ENCODE measurements at regions not wholly inside any gene's neighbourhood (a gene's known extent, or its start where the extent isn't known, plus 50 kb on each side); places are given as distances from the start of the nearest gene placed in this dataset.
"Not testable (repeated sequence)": the region's sequence is repeated elsewhere in the genome, so short reads cannot be mapped to it uniquely, and the experiment has no call there.

DNA sequence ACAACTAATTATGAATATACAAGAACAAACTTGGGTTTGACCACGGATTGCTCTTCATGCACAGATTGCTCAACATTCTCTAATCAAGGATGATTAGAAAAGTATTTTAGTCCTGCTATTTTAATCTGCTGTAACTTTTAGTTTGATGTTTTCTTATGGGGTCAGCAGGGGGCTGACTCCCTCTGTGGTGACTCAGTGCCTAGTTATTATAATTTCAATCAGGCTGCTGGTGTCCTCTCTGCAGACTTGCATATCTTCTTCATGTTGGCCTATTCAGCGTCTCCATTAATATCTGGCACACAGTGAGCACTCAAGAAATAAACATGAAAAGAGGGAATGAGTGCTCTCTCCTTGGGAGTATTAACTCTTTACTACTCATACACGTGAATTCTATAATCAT, 223.8 kb upstream of the DDI1 start:
- DNase-seq = no peak

DNA sequence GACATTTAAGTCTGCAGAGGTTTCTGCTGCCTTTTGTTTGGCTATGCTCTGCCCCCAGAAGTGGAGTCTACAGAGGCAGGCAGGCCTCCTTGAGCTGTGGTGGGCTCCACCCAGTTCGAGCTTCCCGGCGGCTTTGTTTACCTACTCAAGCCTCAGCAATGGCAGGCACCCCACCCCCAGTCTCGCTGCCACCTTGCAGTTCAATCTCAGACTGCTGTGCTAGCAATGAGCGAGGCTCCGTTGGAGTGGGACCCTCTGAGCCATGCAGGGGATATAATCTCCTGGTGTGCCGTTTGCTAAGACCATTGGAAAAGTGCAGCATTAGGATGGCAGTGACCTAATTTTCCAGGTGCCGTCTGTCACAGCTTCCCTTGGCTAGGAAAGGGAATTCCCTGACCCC, 216.1 kb upstream of the DDI1 start:
- not testable (repeated sequence) for DNase-seq

DNA sequence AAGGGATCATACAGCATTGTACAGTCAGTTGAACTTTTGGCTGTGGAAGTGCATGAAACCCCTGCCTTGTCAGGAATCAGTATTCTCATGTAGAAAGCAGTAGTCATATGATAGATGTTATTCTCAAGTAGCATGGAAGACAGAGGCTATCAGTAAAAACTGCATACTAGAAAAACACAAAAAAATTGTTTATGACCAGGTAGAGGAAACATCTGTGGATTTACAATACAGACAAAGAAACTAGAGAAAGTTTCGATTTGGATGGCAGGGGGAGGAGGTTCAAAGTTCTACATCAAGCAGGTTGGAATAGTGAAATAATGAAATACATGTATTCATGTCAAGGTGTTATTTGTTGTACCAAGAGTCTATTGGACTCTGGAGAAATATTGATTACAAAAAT, 212.3 kb upstream of the DDI1 start:
- no peak for DNase-seq

DNA sequence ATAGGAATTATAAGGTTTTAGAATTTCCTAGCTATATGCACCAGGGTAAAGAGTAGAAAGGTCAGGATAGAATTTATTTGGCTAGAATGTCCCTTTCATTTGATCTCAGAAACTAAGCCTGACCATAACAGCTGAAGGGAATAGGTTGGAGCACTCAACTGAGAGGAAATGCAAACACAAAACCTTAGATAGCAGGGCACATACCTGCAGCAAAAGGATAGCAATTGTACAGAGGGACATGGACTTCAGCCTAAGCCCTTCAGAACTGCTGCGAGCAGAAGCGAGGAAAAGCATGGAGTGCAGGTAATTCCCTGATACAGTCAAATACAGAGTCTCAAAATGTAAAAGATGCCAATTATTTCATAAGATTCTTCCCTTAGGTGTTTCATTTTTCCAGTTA, 211.0 kb upstream of the DDI1 start:
- DNase-seq = no peak

- no peak for DNase-seq
These were observed 209.6 kb upstream of the DDI1 start for GRCh38 chr11:103826856-103827255.

GRCh38 chr11:103829596-103829995, 206.8 kb upstream of the DDI1 start:
- no peak for DNase-seq

- no peak for DNase-seq
These were observed 206.2 kb upstream of the DDI1 start for GRCh38 chr11:103830205-103830604.

DNA sequence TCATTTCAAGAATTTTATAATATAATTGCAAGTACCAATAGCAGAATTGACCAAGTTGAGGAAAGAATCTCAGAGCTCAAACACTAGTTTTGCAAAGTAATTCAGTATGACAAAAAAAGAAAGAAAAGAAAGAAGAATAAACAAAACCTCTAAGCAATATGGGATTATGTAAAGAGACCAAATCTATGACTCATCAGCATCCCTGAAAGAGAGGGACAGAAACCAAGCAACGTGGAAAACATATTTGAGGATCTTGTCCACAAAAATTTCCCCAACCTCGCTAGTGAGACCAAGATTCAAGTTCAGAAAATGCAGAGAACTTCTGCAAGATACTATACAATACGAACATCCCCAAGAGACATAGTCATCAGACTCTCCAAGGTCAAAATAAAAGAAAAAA, 203.7 kb upstream of the DDI1 start:
- DNase-seq = no peak

- no peak for DNase-seq
These were observed 194.2 kb upstream of the DDI1 start for GRCh38 chr11:103842191-103842590.

DNA sequence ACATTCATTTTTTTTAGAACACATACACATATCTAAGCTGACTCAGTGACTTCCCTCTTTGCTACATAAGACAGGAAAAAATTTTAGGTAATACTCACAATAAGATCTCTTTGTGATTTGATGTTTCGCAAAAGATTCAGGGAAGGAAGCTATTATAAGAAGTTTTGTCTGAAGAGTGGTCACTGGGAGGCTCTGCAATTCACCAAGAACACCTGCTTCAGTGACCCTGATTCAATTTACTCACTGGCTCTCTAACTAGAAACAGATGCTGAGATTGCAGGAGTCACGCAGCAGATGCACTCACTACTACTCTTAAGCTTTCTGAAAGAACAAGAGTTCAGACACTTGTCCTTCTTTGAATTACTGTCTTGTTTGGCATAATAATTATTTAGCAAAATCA, 193.6 kb upstream of the DDI1 start:
- no peak for DNase-seq

DNA sequence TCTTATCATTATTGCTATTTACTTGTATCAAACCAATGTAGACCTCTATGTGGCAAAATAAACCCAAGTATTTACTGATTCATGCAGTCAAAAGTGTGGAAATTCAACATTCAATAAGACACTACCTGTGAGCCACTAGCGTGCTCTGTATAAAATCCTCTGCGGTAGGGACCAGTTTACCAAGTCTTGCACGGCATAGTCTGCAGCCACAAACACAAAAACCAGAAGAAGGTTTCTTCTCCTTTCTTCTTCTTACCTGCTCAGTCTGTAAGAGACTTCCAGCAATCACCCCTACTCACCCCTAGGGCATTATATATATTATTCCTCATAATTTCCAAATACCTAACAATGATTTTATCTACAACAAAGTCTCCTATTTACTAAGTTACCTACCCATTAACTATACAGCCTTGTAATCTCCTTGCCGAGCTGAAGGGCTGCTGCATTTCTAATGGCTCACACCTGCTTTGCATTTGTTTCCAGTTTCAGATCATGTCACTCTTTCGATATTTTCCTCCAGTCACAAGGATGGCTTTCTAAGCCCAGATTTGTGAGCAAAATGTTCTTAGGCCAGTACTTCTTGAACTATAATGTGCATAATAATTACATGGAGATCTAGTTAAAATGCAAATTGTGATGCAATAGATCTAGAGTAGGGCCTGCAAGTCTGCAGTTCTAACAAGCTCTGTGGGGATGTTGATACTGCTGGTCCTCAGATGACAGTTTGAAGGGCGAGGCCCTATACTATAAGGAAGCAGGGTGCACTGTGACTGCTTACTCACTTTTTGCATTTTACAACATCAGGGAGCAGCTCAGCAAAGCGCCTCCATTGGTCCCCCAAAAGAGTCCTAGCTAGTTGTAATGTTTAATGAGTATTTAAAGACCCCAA, 191.9 kb upstream of the DDI1 start:
- no peak for DNase-seq

DNA sequence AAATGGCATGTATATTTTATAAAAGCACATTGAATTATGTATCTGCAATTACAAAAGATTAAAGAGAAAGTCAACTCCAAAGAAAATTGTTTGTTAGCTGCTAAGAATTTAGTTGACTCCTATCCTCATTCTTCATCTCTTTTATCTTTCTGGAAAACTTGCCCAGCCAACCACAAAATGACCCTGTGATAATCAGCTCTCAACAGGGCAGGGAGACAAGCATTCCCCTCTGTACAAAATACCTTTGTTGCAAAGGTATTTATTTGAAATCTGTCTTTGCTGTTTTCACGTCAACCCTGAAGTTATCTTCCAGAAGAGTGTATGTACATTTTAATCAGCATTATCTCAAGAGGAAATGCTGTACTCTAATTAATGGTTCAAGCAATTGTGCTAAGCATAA, 191.1 kb upstream of the DDI1 start:
- no peak for DNase-seq

DNA sequence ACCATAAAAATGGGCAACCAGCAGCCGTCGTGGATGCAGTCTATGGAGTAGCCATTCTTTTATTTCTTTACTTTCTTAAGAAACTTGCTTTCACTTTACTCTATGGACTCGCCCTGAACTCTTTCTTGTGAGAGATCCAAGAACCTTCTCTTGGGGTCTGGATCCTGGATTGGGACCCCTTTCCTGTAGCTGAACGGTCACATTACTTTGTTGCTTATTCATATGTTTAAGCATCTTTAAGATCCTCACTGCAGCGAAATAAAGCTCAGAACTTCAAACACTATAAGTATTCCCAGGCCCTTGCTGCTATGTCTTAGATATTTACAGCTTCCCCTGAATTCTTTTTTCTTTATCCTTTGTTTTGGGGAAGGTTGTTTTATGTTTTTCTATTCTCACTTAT, 187.8 kb upstream of the DDI1 start:
- DNase-seq = no peak

DNA sequence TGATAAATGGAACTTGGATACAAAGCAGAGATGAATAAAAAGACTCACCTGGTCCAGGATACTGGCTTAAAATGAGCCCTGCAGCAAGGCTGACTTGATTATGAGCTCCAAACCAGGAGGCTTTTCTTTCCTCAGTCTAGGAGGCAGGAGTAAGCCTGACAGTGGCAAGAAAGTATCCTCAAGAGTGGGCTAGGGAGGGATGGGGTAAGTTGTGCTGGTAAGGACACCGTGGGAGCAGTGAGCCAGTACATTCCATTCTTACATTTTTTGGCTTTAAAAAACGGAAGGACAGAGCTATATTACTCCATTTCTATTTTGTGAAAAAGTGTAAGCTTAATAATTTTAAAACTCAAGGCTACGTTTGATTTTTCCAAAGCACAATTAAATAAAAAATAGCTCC, 187.1 kb upstream of the DDI1 start:
- DNase-seq = no peak

GRCh38 chr11:103850419-103851165, 185.8 kb upstream of the DDI1 start:
- DNase-seq = no peak

- DNase-seq = no peak
These were observed 185.2 kb upstream of the DDI1 start for GRCh38 chr11:103851166-103851651.
